Trophoblast cell (in vitro differentiated cells and primary cell): ENCODE measurements at regions not wholly inside any gene's neighbourhood (a gene's known extent, or its start where the extent isn't known, plus 50 kb on each side); places are given as distances from the start of the nearest gene placed in this dataset.
A peak's percentile ranks its signal among the peaks of the same experiment; 100 is the strongest.
"Not testable (repeated sequence)": the region's sequence is repeated elsewhere in the genome, so short reads cannot be mapped to it uniquely, and the experiment has no call there.

ENCODE experiments used
- DNase-seq, 2 donors: peaks; one replicate each; pipeline ENCODE4 v3.0.0-alpha.2; 2016
- H2AFZ ChIP-seq: 2 replicates; pipeline ENCODE4 v1.6.1; 2013; ENCODE audit warnings: low read length, moderate library complexity, mild to moderate bottlenecking; ENCODE audit not compliant: insufficient read depth, poor library complexity
- H2AK5ac ChIP-seq: 2 replicates; pipeline ENCODE4 v1.6.1; 2013; ENCODE audit warnings: mild to moderate bottlenecking, low read length
- H2BK120ac ChIP-seq: 2 replicates; pipeline ENCODE4 v1.6.1; 2013; ENCODE audit warnings: low read length, mild to moderate bottlenecking, moderate library complexity; ENCODE audit not compliant: insufficient read depth, poor library complexity
- H2BK12ac ChIP-seq: 2 replicates; pipeline ENCODE4 v1.6.1; 2013; ENCODE audit warnings: mild to moderate bottlenecking, low read length, moderate library complexity
- H2BK5ac ChIP-seq: 2 replicates; pipeline ENCODE4 v1.6.1; 2013; ENCODE audit warnings: low read length, low read depth, moderate library complexity, mild to moderate bottlenecking; ENCODE audit not compliant: poor library complexity
- H3K14ac ChIP-seq: 2 replicates; pipeline ENCODE4 v1.6.1; 2013; ENCODE audit warnings: mild to moderate bottlenecking, low read length
- H3K18ac ChIP-seq: 2 replicates; pipeline ENCODE4 v1.6.1; 2013; ENCODE audit warnings: mild to moderate bottlenecking, low read length
- H3K23ac ChIP-seq: 2 replicates; pipeline ENCODE4 v1.6.1; 2013; ENCODE audit warnings: low read length
- H3K27ac ChIP-seq: 2 replicates; pipeline ENCODE4 v1.5.1; 2013; ENCODE audit warnings: low read depth, mild to moderate bottlenecking, inconsistent platforms, low read length, moderate library complexity
- H3K27me3 ChIP-seq: 2 replicates; pipeline ENCODE4 v1.6.1; 2013; ENCODE audit warnings: inconsistent platforms, mild to moderate bottlenecking, low read length, moderate library complexity; ENCODE audit not compliant: insufficient read depth
- H3K36me3 ChIP-seq, 2 experiments: 1 replicate in 1 of 2; 2 replicates in 1 of 2; pipeline ENCODE4 v1.6.1; 2013; ENCODE audit warnings: low read length in 2 of 2, mild to moderate bottlenecking in 2 of 2, moderate library complexity in 1 of 2; ENCODE audit not compliant: insufficient read depth in 2 of 2, control insufficient read depth in 1 of 2
- H3K4ac ChIP-seq: 2 replicates; pipeline ENCODE4 v1.6.1; 2013; ENCODE audit warnings: low read depth, mild to moderate bottlenecking, low read length, moderate library complexity
- H3K4me1 ChIP-seq, 2 experiments: 1 replicate in 1 of 2; 2 replicates in 1 of 2; pipeline ENCODE4 v1.6.1; 2013; ENCODE audit warnings: low read length in 2 of 2, mild to moderate bottlenecking in 2 of 2, moderate library complexity in 1 of 2; ENCODE audit not compliant: insufficient read depth in 2 of 2, control insufficient read depth in 1 of 2
- H3K4me2 ChIP-seq: 2 replicates; pipeline ENCODE4 v1.6.1; 2013; ENCODE audit warnings: inconsistent platforms, mild to moderate bottlenecking, low read length, moderate library complexity
- H3K4me3 ChIP-seq: 2 replicates; pipeline ENCODE4 v1.5.1; 2013; ENCODE audit warnings: mild to moderate bottlenecking, low read depth, low read length, inconsistent platforms
- H3K79me1 ChIP-seq: one replicate; pipeline ENCODE4 v1.6.1; 2013; ENCODE audit warnings: low read length
- H3K79me2 ChIP-seq: 2 replicates; pipeline ENCODE4 v1.6.1; 2013; ENCODE audit warnings: low read length, mild to moderate bottlenecking; ENCODE audit not compliant: control insufficient read depth, insufficient read depth, poor library complexity
- H3K9ac ChIP-seq: 2 replicates; pipeline ENCODE4 v1.6.1; 2013; ENCODE audit warnings: mild to moderate bottlenecking, low read length
- H3K9me3 ChIP-seq: 2 replicates; pipeline ENCODE4 v1.6.1; 2013; ENCODE audit warnings: low read depth, mild to moderate bottlenecking, control low read depth, inconsistent platforms, low read length; ENCODE audit not compliant: insufficient read depth
- H4K12ac ChIP-seq: 2 replicates; pipeline ENCODE4 v1.6.1; 2013; ENCODE audit warnings: low read depth, mild to moderate bottlenecking, low read length, moderate library complexity
- H4K8ac ChIP-seq: 2 replicates; pipeline ENCODE4 v1.6.1; 2013; ENCODE audit warnings: low read depth, mild to moderate bottlenecking, low read length, moderate library complexity
- H4K91ac ChIP-seq: one replicate; pipeline ENCODE4 v1.6.1; 2013; ENCODE audit warnings: low read depth, mild to moderate bottlenecking, low read length, moderate library complexity
- whole genome bisulfite sequencing: extraction: QIAGEN DNeasy Blood & Tissue Kit; methylation state at CpG from one replicate; pipeline ENCODE4 v1.1.7; 2013; ENCODE audit warnings: missing lambda C conversion rate; ENCODE audit not compliant: insufficient read length, insufficient coverage; ENCODE audit errors: extremely low coverage; 5-methylcytosine and 5-hydroxymethylcytosine counted together

DNA sequence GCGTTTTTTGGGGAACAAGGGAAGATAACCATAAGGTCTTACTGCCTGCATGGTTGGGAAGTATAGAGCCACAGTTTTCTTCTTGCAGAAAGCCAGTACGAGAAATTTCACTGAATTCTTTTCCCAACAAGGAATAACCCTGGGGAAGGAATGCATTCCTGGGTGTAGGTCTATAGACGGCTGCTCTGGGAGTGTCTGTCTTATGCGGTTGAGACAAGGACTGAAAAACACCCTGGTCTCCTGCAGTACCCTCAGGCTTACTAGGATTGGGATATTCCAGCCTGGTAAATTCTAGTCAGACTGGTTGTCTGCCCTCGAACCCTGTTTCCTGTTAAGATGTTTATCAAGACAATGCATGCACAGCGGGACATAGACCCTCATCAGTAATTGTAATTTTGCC lies 984.3 kb upstream of the NUDT12 start:
- WGBS: no CpG with 5 or more reads among the region's 6 CpGs
- H2AK5ac ChIP-seq, H4K8ac ChIP-seq, H4K12ac ChIP-seq, H3K14ac ChIP-seq, H3K4me1 ChIP-seq, H3K36me3 ChIP-seq, H3K9ac ChIP-seq, H3K79me2 ChIP-seq, H2BK5ac ChIP-seq, H3K18ac ChIP-seq, H2BK12ac ChIP-seq, H3K79me1 ChIP-seq, H2BK120ac ChIP-seq, H4K91ac ChIP-seq, H3K4ac ChIP-seq, H3K4me2 ChIP-seq, H2AFZ ChIP-seq, H3K23ac ChIP-seq, H3K9me3 ChIP-seq, H3K27me3 ChIP-seq, H3K4me3 ChIP-seq: not testable (repeated sequence)
- peak; percentile 7 to 22 for DNase-seq
- H3K27ac ChIP-seq: peak overlapping the region; percentile 53

DNA sequence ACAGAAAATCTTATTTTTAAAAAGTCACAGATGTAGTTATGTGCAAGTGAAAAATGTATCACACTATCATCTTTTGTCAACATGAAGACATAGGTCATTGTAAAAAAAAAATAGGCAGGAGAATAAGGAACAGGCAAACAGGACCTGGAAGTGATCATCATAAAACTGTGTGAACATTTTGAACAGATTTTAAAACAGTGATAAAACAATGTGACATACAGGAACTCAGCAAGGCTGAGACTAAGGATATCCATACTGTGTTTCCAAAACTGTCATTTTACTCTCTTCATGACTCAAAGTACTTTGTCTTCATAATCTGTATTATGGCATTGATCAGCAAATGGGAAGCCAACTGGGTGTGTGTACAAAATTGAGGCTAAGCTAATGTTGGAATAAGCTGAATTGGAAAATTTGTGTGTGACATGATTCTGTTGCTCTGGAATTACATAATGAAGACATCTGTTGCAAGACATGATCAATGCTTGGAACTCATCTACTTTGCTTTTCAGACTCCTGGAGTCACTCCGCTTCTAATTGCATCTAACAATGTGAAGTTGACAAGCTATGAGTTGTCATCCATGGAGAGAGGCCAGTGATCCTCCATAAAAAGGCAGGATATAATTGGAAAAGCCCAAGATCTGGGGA lies 978.7 kb upstream of the NUDT12 start:
- WGBS: no CpG with 5 or more reads among the region's 1 CpG
- Histone ChIP-seq H3K27ac (no peak overlapping the region), H3K4me3 (no peak overlapping the region), H2BK5ac (no peak overlapping the region), H2BK120ac (no peak overlapping the region), H3K79me1 (no peaks in the 10 kb centered on the region), H3K18ac (no peak overlapping the region), H4K8ac (no peak overlapping the region), H4K91ac (no peak overlapping the region), H3K9me3 (no peaks in the 10 kb centered on the region), H4K12ac (no peak overlapping the region), H3K79me2 (no peaks in the 10 kb centered on the region), H3K9ac (no peak overlapping the region), H2AK5ac (no peak overlapping the region), H3K4ac (no peak overlapping the region), H3K36me3 (no peaks in the 10 kb centered on the region), H2BK12ac (no peak overlapping the region), H3K14ac (no peak overlapping the region), H3K23ac (no peak overlapping the region), H2AFZ (no peak overlapping the region), H3K4me2 (no peak overlapping the region), H3K27me3 (no peaks in the 10 kb centered on the region), H3K4me1 (no peaks in the 10 kb centered on the region)
- no peak for DNase-seq

DNA sequence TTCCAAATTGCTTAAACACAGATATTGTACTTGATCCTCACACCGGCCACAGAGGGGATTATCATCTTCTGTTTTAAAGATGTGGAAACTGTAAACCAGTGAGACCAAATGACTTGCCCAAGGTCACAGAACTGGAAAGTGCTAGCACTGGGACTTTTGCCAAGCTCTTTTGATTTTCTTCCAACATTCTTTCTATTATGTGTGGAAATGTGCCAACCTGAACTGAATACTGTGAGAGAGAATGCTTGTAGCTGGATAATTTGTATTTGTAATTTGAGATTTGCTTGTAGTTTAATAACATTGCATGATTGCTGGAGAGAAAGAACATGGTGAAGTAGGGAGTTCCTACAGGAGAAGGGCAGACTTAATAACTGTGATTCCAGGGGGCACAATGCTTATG lies 977.9 kb upstream of the NUDT12 start:
- H2BK120ac ChIP-seq: no peak overlapping the region
- H2BK5ac ChIP-seq: no peak overlapping the region
- H3K79me1 ChIP-seq: no peaks in the 10 kb centered on the region
- no peak overlapping the region for H2AK5ac ChIP-seq
- no peak overlapping the region for H3K23ac ChIP-seq
- no peak overlapping the region for H4K12ac ChIP-seq
- H3K27me3 ChIP-seq: no peaks in the 10 kb centered on the region
- H4K91ac ChIP-seq: no peak overlapping the region
- no peak overlapping the region for H3K9ac ChIP-seq
- DNase-seq: no peak
- H3K79me2 ChIP-seq: no peaks in the 10 kb centered on the region
- no peak overlapping the region for H2AFZ ChIP-seq
- WGBS: no CpG with 5 or more reads among the region's 1 CpG
- no peak overlapping the region for H4K8ac ChIP-seq
- no peaks in the 10 kb centered on the region for H3K4me1 ChIP-seq
- H3K4ac ChIP-seq: no peak overlapping the region
- H3K36me3 ChIP-seq: no peaks in the 10 kb centered on the region
- no peak overlapping the region for H3K14ac ChIP-seq
- H3K4me3 ChIP-seq: no peak overlapping the region
- H2BK12ac ChIP-seq: no peak overlapping the region
- H3K9me3 ChIP-seq: no peaks in the 10 kb centered on the region
- H3K27ac ChIP-seq: no peak overlapping the region
- no peak overlapping the region for H3K18ac ChIP-seq
- no peak overlapping the region for H3K4me2 ChIP-seq

- Histone ChIP-seq H3K36me3 (no peaks in the 10 kb centered on the region), H3K23ac (no peak overlapping the region), H2AK5ac (no peak overlapping the region), H2BK5ac (no peak overlapping the region), H4K91ac (no peak overlapping the region), H3K18ac (no peak overlapping the region), H3K79me2 (no peaks in the 10 kb centered on the region), H3K4me1 (no peaks in the 10 kb centered on the region), H3K9ac (no peak overlapping the region), H3K4me3 (no peak overlapping the region), H4K12ac (no peak overlapping the region), H3K79me1 (no peaks in the 10 kb centered on the region), H3K4ac (no peak overlapping the region), H3K9me3 (no peaks in the 10 kb centered on the region), H3K4me2 (no peak overlapping the region), H2BK12ac (no peak overlapping the region), H3K27ac (no peak overlapping the region), H4K8ac (no peak overlapping the region), H2AFZ (no peak overlapping the region), H2BK120ac (no peak overlapping the region), H3K14ac (no peak overlapping the region), H3K27me3 (no peaks in the 10 kb centered on the region)
- no peak for DNase-seq
These were observed 977.2 kb upstream of the NUDT12 start for GRCh38 chr5:104539618-104540350.
